ENCODE measurements at regions not wholly inside any gene's neighbourhood (a gene's known extent, or its start where the extent isn't known, plus 50 kb on each side); places are given as distances from the start of the nearest gene placed in this dataset.

GRCh38 chr22:44650806-44651205 lies 51.2 kb upstream of the PRR5 start:
- no peaks in the 10 kb centered on the region for H3K9me3 Mint-ChIP-seq
- DNase-seq (ENCODE audit: low read depth, low spot score) = no peak
- no peak overlapping the region for H3K27ac Mint-ChIP-seq (ENCODE audit: unreplicated experiment)
- H3K4me1 Mint-ChIP-seq = no peaks in the 10 kb centered on the region
- no peaks in the 10 kb centered on the region for H3K36me3 Mint-ChIP-seq (ENCODE audit: low read depth)
- no peak for TF ChIP-seq CTCF (conservative IDR thresholded peaks at IDR 0.05)
- peaks cover 3% of the 10 kb centered on the region for H3K27me3 Mint-ChIP-seq (ENCODE audit: low read depth)
- H3K4me3 Mint-ChIP-seq = no peak overlapping the region

- no peaks in the 10 kb centered on the region for H3K36me3 Mint-ChIP-seq (ENCODE audit: low read depth)
- H3K27ac Mint-ChIP-seq (ENCODE audit: unreplicated experiment) = no peak overlapping the region
- no peak overlapping the region for H3K4me3 Mint-ChIP-seq
Observed at GRCh38 chr22:44648821-44649565, 53.0 kb upstream of the PRR5 start.

GRCh38 chr22:44648085-44648820 lies 53.8 kb upstream of the PRR5 start:
- Mint-ChIP-seq H3K9me3 (peaks cover 3% of the 10 kb centered on the region), H3K4me1 (peaks cover 5% of the 10 kb centered on the region), H3K4me3 (no peak overlapping the region), H3K27ac (ENCODE audit: unreplicated experiment) (no peak overlapping the region), H3K36me3 (ENCODE audit: low read depth) (no peaks in the 10 kb centered on the region), H3K27me3 (ENCODE audit: low read depth) (peaks cover 3% of the 10 kb centered on the region)
- no peak for DNase-seq (ENCODE audit: low read depth, low spot score)
- no peak for TF ChIP-seq CTCF (conservative IDR thresholded peaks at IDR 0.05)

More at GRCh38 chr22:44648821-44649565, 53.0 kb upstream of the PRR5 start:
- H3K9me3 Mint-ChIP-seq = peaks cover 3% of the 10 kb centered on the region
- TF ChIP-seq CTCF (conservative IDR thresholded peaks at IDR 0.05) = no peak
- peaks cover 3% of the 10 kb centered on the region for H3K27me3 Mint-ChIP-seq (ENCODE audit: low read depth)
- no peak for DNase-seq (ENCODE audit: low read depth, low spot score)
- H3K4me1 Mint-ChIP-seq = peaks cover 5% of the 10 kb centered on the region

- no peak overlapping the region for H3K27ac Mint-ChIP-seq (ENCODE audit: unreplicated experiment)
- TF ChIP-seq CTCF (conservative IDR thresholded peaks at IDR 0.05) = no peak
- peaks cover 3% of the 10 kb centered on the region for H3K27me3 Mint-ChIP-seq (ENCODE audit: low read depth)
- H3K4me1 Mint-ChIP-seq = peaks cover 5% of the 10 kb centered on the region
- H3K4me3 Mint-ChIP-seq = no peak overlapping the region
- H3K9me3 Mint-ChIP-seq = peaks cover 3% of the 10 kb centered on the region
- no peak for DNase-seq (ENCODE audit: low read depth, low spot score)
- H3K36me3 Mint-ChIP-seq (ENCODE audit: low read depth) = no peaks in the 10 kb centered on the region
Observed at GRCh38 chr22:44647141-44647540, 54.9 kb upstream of the PRR5 start.

GRCh38 chr22:44646668-44647067 lies 55.3 kb upstream of the PRR5 start:
- H3K27ac Mint-ChIP-seq (ENCODE audit: unreplicated experiment) = no peak overlapping the region
- peaks cover 5% of the 10 kb centered on the region for H3K4me1 Mint-ChIP-seq
- H3K4me3 Mint-ChIP-seq = no peak overlapping the region
- H3K27me3 Mint-ChIP-seq (ENCODE audit: low read depth) = peaks cover 3% of the 10 kb centered on the region
- H3K9me3 Mint-ChIP-seq = peaks cover 3% of the 10 kb centered on the region
- H3K36me3 Mint-ChIP-seq (ENCODE audit: low read depth) = no peaks in the 10 kb centered on the region
- DNase-seq (ENCODE audit: low read depth, low spot score) = no peak
- no peak for TF ChIP-seq CTCF (conservative IDR thresholded peaks at IDR 0.05)

All from neural crest cell (in vitro differentiated cells).